Neuronal stem cell (in vitro differentiated cells): ENCODE measurements at regions not wholly inside any gene's neighbourhood (a gene's known extent, or its start where the extent isn't known, plus 50 kb on each side); places are given as distances from the start of the nearest gene placed in this dataset.
A peak's percentile ranks its signal among the peaks of the same experiment; 100 is the strongest.

ENCODE experiments used
- DNase-seq: peaks from one replicate; pipeline ENCODE4 v3.0.0-alpha.2; 2013; ENCODE audit warnings: low spot score
- H2AFZ ChIP-seq: one replicate; pipeline ENCODE4 v1.6.1; 2013; ENCODE audit warnings: mild to moderate bottlenecking, low read length, inconsistent platforms
- H2AK5ac ChIP-seq: 2 replicates; pipeline ENCODE4 v1.6.1; 2013; ENCODE audit warnings: low read depth, mild to moderate bottlenecking, inconsistent platforms, low read length, moderate library complexity, mixed read lengths
- H2BK120ac ChIP-seq: 2 replicates; pipeline ENCODE4 v1.6.1; 2013; ENCODE audit warnings: low read depth, mild to moderate bottlenecking, inconsistent platforms, low read length, moderate library complexity, mixed read lengths
- H2BK12ac ChIP-seq: one replicate; pipeline ENCODE4 v1.6.1; 2013; ENCODE audit warnings: low read length, inconsistent platforms
- H2BK15ac ChIP-seq: 2 replicates; pipeline ENCODE4 v1.6.1; 2013; ENCODE audit warnings: mild to moderate bottlenecking, low read length, inconsistent platforms, mixed read lengths
- H2BK5ac ChIP-seq: one replicate; pipeline ENCODE4 v1.6.1; 2013; ENCODE audit warnings: inconsistent platforms, mild to moderate bottlenecking, low read length, moderate library complexity
- H3K14ac ChIP-seq: one replicate; pipeline ENCODE4 v1.6.1; 2013; ENCODE audit warnings: low read length, inconsistent platforms
- H3K18ac ChIP-seq: 2 replicates; pipeline ENCODE4 v1.6.1; 2013; ENCODE audit warnings: low read length, inconsistent platforms
- H3K23ac ChIP-seq: 2 replicates; pipeline ENCODE4 v1.6.1; 2013; ENCODE audit warnings: low read depth, mild to moderate bottlenecking, mixed read lengths, low read length, inconsistent platforms; ENCODE audit not compliant: poor library complexity
- H3K27ac ChIP-seq: replicated peaks from 3 replicates; pipeline ENCODE4 v1.5.1; 2013; ENCODE audit warnings: low read length, inconsistent platforms
- H3K27me3 ChIP-seq, 3 experiments: 2 replicates each; pipeline ENCODE4 v1.6.1; 2013; ENCODE audit warnings: low read length in 3 of 3, mild to moderate bottlenecking in 2 of 3, inconsistent platforms in 1 of 3, low read depth in 1 of 3, mixed read lengths in 1 of 3, moderate library complexity in 1 of 3; ENCODE audit not compliant: control insufficient read depth in 3 of 3, insufficient read depth in 3 of 3
- H3K36me3 ChIP-seq, 2 donors: replicated peaks in 1 of 2; 2 replicates each; pipeline ENCODE4 v1.6.1; 2013; ENCODE audit warnings: low read length in 2 of 2; ENCODE audit not compliant: control insufficient read depth in 2 of 2, insufficient read depth in 2 of 2
- H3K4ac ChIP-seq: 2 replicates; pipeline ENCODE4 v1.6.1; 2013; ENCODE audit warnings: inconsistent platforms, mild to moderate bottlenecking, low read length, moderate library complexity
- H3K4me1 ChIP-seq, 2 donors: 1 replicate in 1 of 2; 2 replicates in 1 of 2; pipeline ENCODE4 v1.6.1; 2013; ENCODE audit warnings: low read length in 2 of 2, low read depth in 1 of 2; ENCODE audit not compliant: control insufficient read depth in 2 of 2, insufficient read depth in 1 of 2
- H3K4me2 ChIP-seq: one replicate; pipeline ENCODE4 v1.6.1; 2013; ENCODE audit warnings: mild to moderate bottlenecking, low read length, inconsistent platforms; ENCODE audit not compliant: insufficient read depth, poor library complexity, severe bottlenecking
- H3K4me3 ChIP-seq, 2 donors: 2 replicates each; pipeline ENCODE4 v1.5.1; 2013; ENCODE audit warnings: low read length in 2 of 2, mild to moderate bottlenecking in 2 of 2, inconsistent platforms in 1 of 2, moderate library complexity in 1 of 2
- H3K79me1 ChIP-seq: one replicate; pipeline ENCODE4 v1.6.1; 2013; ENCODE audit warnings: low read depth, mild to moderate bottlenecking, inconsistent platforms, low read length, moderate library complexity
- H3K9ac ChIP-seq: one replicate; pipeline ENCODE4 v1.6.1; 2013; ENCODE audit warnings: mild to moderate bottlenecking, low read depth, low read length, inconsistent platforms; ENCODE audit not compliant: poor library complexity
- H3K9me3 ChIP-seq, 2 donors: replicated peaks in 1 of 2; 2 replicates each; pipeline versions ENCODE3 to v1.6.1; 2013; ENCODE audit warnings: low read length in 2 of 2, mild to moderate bottlenecking in 2 of 2, inconsistent platforms in 1 of 2, low read depth in 1 of 2, mixed read lengths in 1 of 2, moderate library complexity in 1 of 2; ENCODE audit not compliant: control insufficient read depth in 2 of 2, insufficient read depth in 1 of 2
- H4K8ac ChIP-seq: one replicate; pipeline ENCODE4 v1.6.1; 2013; ENCODE audit warnings: low read depth, mild to moderate bottlenecking, inconsistent platforms, low read length, moderate library complexity
- H4K91ac ChIP-seq: one replicate; pipeline ENCODE4 v1.6.1; 2013; ENCODE audit warnings: low read length, low read depth, mild to moderate bottlenecking, inconsistent platforms; ENCODE audit not compliant: poor library complexity
- WGBS, 2 donors: extraction: QIAGEN DNeasy Blood & Tissue Kit; methylation state at CpG; one replicate each; pipeline ENCODE4 v1.1.7; 2013; ENCODE audit warnings: missing lambda C conversion rate in 2 of 2, mixed read lengths in 1 of 2; ENCODE audit not compliant: insufficient read length in 2 of 2, insufficient replicate concordance in 1 of 2; ENCODE audit errors: extremely low coverage in 2 of 2; 5-methylcytosine and 5-hydroxymethylcytosine counted together

DNA sequence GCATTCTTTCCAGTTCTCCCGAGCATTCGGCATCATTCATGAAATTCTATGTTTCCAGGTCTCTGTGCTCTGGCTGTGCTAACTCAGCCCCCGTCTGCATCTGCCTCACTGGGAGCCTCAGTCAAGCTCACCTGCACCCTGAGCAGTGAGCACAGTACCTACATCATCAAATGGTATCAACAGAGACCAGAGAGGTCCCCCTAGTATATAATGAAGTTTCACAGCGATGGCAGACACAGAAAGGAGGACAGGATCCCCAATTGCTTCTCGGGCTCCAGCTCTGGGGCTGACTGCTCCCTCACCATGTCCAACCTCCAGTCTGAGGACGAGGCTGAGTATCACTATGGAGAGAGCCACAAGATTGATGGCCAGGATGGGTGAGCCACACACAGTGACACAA is 52.8 kb upstream of the IGLL5 start:
- no peak overlapping the region for H3K27ac ChIP-seq
- H3K14ac ChIP-seq = no peak overlapping the region
- H2BK5ac ChIP-seq = no peak overlapping the region
- H3K4ac ChIP-seq = no peak overlapping the region
- no peak overlapping the region for H2BK12ac ChIP-seq
- no peak overlapping the region for H2BK15ac ChIP-seq
- H3K36me3 ChIP-seq = no peaks in the 10 kb centered on the region
- no peak for DNase-seq
- no peak overlapping the region for H2AK5ac ChIP-seq
- no peaks in the 10 kb centered on the region for H3K4me1 ChIP-seq
- H3K9ac ChIP-seq = no peak overlapping the region
- H3K4me3 ChIP-seq = no peak overlapping the region
- peaks cover 0 to 3% (median 0%) of the 10 kb centered on the region in 3 experiments for H3K27me3 ChIP-seq
- no peaks in the 10 kb centered on the region for H3K9me3 ChIP-seq
- no peak overlapping the region for H4K91ac ChIP-seq
- H2BK120ac ChIP-seq = no peak overlapping the region
- no peak overlapping the region for H4K8ac ChIP-seq
- no CpG with 5 or more reads among the region's 6 CpGs for WGBS, 2 donors
- H3K23ac ChIP-seq = peak overlapping the region; percentile 76
- peak overlapping the region; percentile 22 for H3K18ac ChIP-seq
- no peak overlapping the region for H3K4me2 ChIP-seq
- no peaks in the 10 kb centered on the region for H3K79me1 ChIP-seq
- no peak overlapping the region for H2AFZ ChIP-seq

GRCh38 chr22:22835242-22835641 is 52.4 kb upstream of the IGLL5 start:
- H3K14ac ChIP-seq = peak overlapping the region; percentile 1
- no peak overlapping the region for H2AFZ ChIP-seq
- no peak overlapping the region for H2BK15ac ChIP-seq
- H3K79me1 ChIP-seq = no peaks in the 10 kb centered on the region
- no peaks in the 10 kb centered on the region for H3K36me3 ChIP-seq
- no peak overlapping the region for H2AK5ac ChIP-seq
- H3K18ac ChIP-seq = no peak overlapping the region
- H3K4ac ChIP-seq = no peak overlapping the region
- H3K4me1 ChIP-seq = no peaks in the 10 kb centered on the region
- no peak overlapping the region for H3K4me2 ChIP-seq
- no peaks in the 10 kb centered on the region for H3K9me3 ChIP-seq
- no peak overlapping the region for H2BK12ac ChIP-seq
- WGBS, 2 donors = no CpG with 5 or more reads among the region's 4 CpGs
- H3K9ac ChIP-seq = no peak overlapping the region
- H3K23ac ChIP-seq = peak overlapping the region; percentile 76
- no peak overlapping the region for H4K8ac ChIP-seq
- H2BK5ac ChIP-seq = no peak overlapping the region
- H3K4me3 ChIP-seq = no peak overlapping the region
- H3K27ac ChIP-seq = no peak overlapping the region
- no peak overlapping the region for H4K91ac ChIP-seq
- peaks cover 0 to 3% (median 0%) of the 10 kb centered on the region in 3 experiments for H3K27me3 ChIP-seq
- no peak overlapping the region for H2BK120ac ChIP-seq
- DNase-seq = no peak

DNA sequence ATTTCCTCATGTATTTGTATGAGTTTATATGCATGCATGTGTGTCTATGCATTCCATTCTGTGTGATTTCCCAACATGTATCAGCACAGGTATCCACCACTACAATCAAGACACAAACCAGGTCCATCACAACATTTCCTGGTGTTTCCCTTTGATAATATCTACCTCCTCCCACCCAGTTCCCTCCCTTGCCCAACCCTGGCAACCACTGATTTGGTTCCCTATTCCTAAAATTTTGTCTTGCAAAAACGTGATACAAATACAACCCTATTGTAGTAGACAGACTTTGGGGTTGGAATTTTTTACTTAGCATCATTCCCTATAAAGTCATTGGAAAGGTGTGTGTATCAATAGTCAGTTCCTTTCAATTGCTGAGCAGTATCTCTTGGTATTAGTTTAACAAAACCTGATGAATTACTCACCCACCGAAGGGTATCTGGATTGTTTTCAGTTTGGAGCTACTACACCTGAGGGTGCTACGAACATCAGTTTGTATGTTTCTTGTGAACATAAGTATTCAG is 51.8 kb upstream of the IGLL5 start:
- Histone ChIP-seq H3K27ac (no peak overlapping the region), H3K27me3 (peaks cover 0 to 3% (median 0%) of the 10 kb centered on the region in 3 experiments), H3K4ac (no peak overlapping the region)

GRCh38 chr22:22836635-22837034 is 51.0 kb upstream of the IGLL5 start:
- H3K79me1 ChIP-seq = no peaks in the 10 kb centered on the region
- no peak overlapping the region for H2BK15ac ChIP-seq
- no peak overlapping the region for H2BK5ac ChIP-seq
- whole genome bisulfite sequencing, 2 donors = no CpG with 5 or more reads among the region's 6 CpGs
- H4K91ac ChIP-seq = no peak overlapping the region
- H2AFZ ChIP-seq = no peak overlapping the region
- no peak overlapping the region for H3K9ac ChIP-seq
- no peak overlapping the region for H2BK120ac ChIP-seq
- no peak overlapping the region for H2BK12ac ChIP-seq
- peaks cover 0 to 2% of the 10 kb centered on the region in 2 donors for H3K9me3 ChIP-seq
- no peak overlapping the region for H3K14ac ChIP-seq
- H3K18ac ChIP-seq = no peak overlapping the region
- no peak overlapping the region for H3K27ac ChIP-seq
- no peaks in the 10 kb centered on the region for H3K36me3 ChIP-seq
- peaks cover 0 to 3% (median 0%) of the 10 kb centered on the region in 3 experiments for H3K27me3 ChIP-seq
- no peak overlapping the region for H3K4ac ChIP-seq
- H3K23ac ChIP-seq = no peak overlapping the region
- no peak overlapping the region for H2AK5ac ChIP-seq
- H3K4me1 ChIP-seq = no peaks in the 10 kb centered on the region
- no peak overlapping the region for H4K8ac ChIP-seq
- no peak overlapping the region for H3K4me3 ChIP-seq
- H3K4me2 ChIP-seq = no peak overlapping the region
- DNase-seq = no peak

More for the DNA sequence above, 51.8 kb upstream of the IGLL5 start:
- Histone ChIP-seq H3K36me3 (no peaks in the 10 kb centered on the region), H2BK12ac (no peak overlapping the region), H3K9me3 (no peaks in the 10 kb centered on the region), H2BK15ac (no peak overlapping the region), H2BK120ac (no peak overlapping the region), H3K23ac (no peak overlapping the region), H3K4me3 (no peak overlapping the region), H2BK5ac (no peak overlapping the region), H3K4me2 (no peak overlapping the region), H3K18ac (no peak overlapping the region), H3K79me1 (no peaks in the 10 kb centered on the region), H3K9ac (no peak overlapping the region), H3K14ac (no peak overlapping the region), H3K4me1 (no peaks in the 10 kb centered on the region), H2AFZ (no peak overlapping the region), H4K91ac (no peak overlapping the region), H2AK5ac (no peak overlapping the region), H4K8ac (no peak overlapping the region)
- DNase-seq = no peak
- WGBS, 2 donors = no CpG with 5 or more reads among the region's 3 CpGs
